ENCODE measurements at regions not wholly inside any gene's neighbourhood (a gene's known extent, or its start where the extent isn't known, plus 50 kb on each side); places are given as distances from the start of the nearest gene placed in this dataset.
A peak's percentile ranks its signal among the peaks of the same experiment; 100 is the strongest.

DNA sequence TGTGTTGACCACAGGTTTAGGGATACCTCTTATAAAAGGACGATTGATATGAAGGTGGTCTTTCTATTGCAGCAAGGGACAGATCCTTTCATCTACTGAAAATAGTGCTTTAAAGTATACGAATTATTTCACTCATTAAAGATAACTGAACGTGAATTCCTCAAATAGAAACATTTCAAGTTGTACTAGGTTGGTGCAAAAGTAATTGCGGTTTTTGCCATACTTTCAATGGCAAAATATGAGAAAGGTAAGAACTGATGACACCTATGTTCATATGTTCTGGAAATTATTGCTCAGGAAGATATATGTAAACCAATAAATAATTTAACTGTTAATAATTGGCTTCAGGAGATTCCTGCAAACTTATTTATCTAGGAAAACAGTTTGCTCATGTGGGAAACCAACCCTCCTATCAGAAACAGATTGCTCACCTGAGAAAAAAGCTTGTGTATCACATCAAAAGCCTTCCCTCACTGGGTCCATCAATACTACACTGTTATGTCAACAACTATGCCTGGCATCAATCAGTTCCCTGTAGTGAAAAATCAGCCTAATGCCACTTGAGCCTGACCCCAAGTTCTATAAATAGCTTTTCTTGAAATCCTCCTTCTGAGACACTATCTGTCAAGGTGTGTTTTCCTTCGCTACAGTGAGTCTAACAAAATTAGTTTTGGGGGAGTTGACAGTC is 81.5 kb upstream of the ACSL3 start:
- no peak overlapping the region for H3K27ac Mint-ChIP-seq

DNA sequence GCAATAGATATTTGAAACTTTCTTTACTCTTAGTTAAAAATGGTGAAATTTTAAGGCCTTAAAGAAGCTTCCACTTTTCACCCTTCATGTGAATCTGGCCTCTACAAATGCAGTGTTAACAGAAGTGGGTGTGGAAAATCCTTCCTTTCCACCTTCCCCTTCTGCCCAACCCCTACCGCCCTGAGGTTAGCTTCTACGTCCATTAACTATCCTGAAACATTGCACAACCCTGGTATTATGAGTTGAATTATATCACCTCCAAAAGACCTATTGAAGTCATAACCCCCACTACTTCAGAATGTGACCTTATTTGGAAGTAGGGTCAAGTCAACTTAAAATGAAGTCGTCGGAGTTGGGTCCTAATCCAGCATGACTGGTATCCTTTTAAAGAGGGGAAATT is 80.8 kb upstream of the ACSL3 start:
- Mint-ChIP-seq H3K36me3 (no peaks in the 10 kb centered on the region), H3K27ac (peak overlapping the region in 1 of 7 donors; percentile 17), H3K4me1 (peaks cover 4% of the 10 kb centered on the region), H3K27me3 (ENCODE audit: low read depth in 3 of 3) (peaks cover 0 to 3% (median 0%) of the 10 kb centered on the region in 3 donors), H3K9me3 (peaks cover 0 to 7% (median 3%) of the 10 kb centered on the region in 7 donors), H3K4me3 (no peak overlapping the region)
- no peaks in the 10 kb centered on the region for H4K20me1 ChIP-seq (ENCODE audit: insufficient read depth, low read length)
- H3K9ac ChIP-seq (ENCODE audit: insufficient read depth, low read length, poor library complexity, severe bottlenecking), result no peak overlapping the region
- no peak for TF ChIP-seq CTCF (IDR thresholded peaks at IDR 0.05)
- peaks cover 0 to 3% of the 10 kb centered on the region in 2 donors for H3K4me1 ChIP-seq (ENCODE audit: control insufficient read depth in 1 of 2, insufficient read depth in 2 of 2, low read length in 2 of 2)
- 100% methylated on average over 2 of the region's 4 CpGs for WGBS (ENCODE audit: insufficient coverage)
- H2AFZ ChIP-seq (ENCODE audit: insufficient read depth, low read depth, low read length, poor library complexity, severe bottlenecking), result no peak overlapping the region
- H3K4me2 ChIP-seq (replicated peaks; ENCODE audit: extremely low read depth, low read length, poor library complexity, severe bottlenecking), result no peak overlapping the region
- no peaks in the 10 kb centered on the region for H3K36me3 ChIP-seq (replicated peaks in 1 of 2; ENCODE audit: control insufficient read depth in 1 of 2, insufficient read depth in 2 of 2, low read length in 2 of 2)
- no peak overlapping the region for H3K27ac ChIP-seq (ENCODE audit: low read depth in 1 of 2, low read length in 2 of 2)
- no peaks in the 10 kb centered on the region for H3K79me2 ChIP-seq (ENCODE audit: insufficient read depth, low read length)
- DNase-seq, result no peak
- H3K4me3 ChIP-seq (replicated peaks in 1 of 3; ENCODE audit: low read depth in 2 of 3, low read length in 3 of 3), result no peak overlapping the region
- no peaks in the 10 kb centered on the region for H3K9me3 ChIP-seq (replicated peaks in 1 of 2; ENCODE audit: control insufficient read depth in 1 of 2, insufficient read depth in 1 of 2, low read length in 2 of 2)
- intact Hi-C loops (cut with micrococcal nuclease), result no loop called here
- H3K27me3 ChIP-seq (ENCODE audit: control insufficient read depth in 2 of 2, insufficient read depth in 2 of 2, low read length in 2 of 2), result no peaks in the 10 kb centered on the region

More for the DNA sequence above, 81.5 kb upstream of the ACSL3 start:
- Mint-ChIP-seq H3K36me3 (no peaks in the 10 kb centered on the region), H3K4me1 (peaks cover 4% of the 10 kb centered on the region), H3K27me3 (ENCODE audit: low read depth in 3 of 3) (peaks cover 0 to 3% (median 1%) of the 10 kb centered on the region in 3 donors), H3K9me3 (peaks cover 0 to 6% (median 3%) of the 10 kb centered on the region in 7 donors), H3K4me3 (no peak overlapping the region)
- no peak for TF ChIP-seq CTCF (IDR thresholded peaks at IDR 0.05)
- Histone ChIP-seq H3K27me3 (ENCODE audit: control insufficient read depth in 2 of 2, insufficient read depth in 2 of 2, low read length in 2 of 2) (no peaks in the 10 kb centered on the region), H2AFZ (ENCODE audit: insufficient read depth, low read depth, low read length, poor library complexity, severe bottlenecking) (no peak overlapping the region), H3K4me2 (replicated peaks; ENCODE audit: extremely low read depth, low read length, poor library complexity, severe bottlenecking) (no peak overlapping the region), H3K36me3 (replicated peaks in 1 of 2; ENCODE audit: control insufficient read depth in 1 of 2, insufficient read depth in 2 of 2, low read length in 2 of 2) (no peaks in the 10 kb centered on the region), H3K4me1 (ENCODE audit: control insufficient read depth in 1 of 2, insufficient read depth in 2 of 2, low read length in 2 of 2) (peaks cover 0 to 3% of the 10 kb centered on the region in 2 donors), H4K20me1 (ENCODE audit: insufficient read depth, low read length) (no peaks in the 10 kb centered on the region), H3K9me3 (replicated peaks in 1 of 2; ENCODE audit: control insufficient read depth in 1 of 2, insufficient read depth in 1 of 2, low read length in 2 of 2) (no peaks in the 10 kb centered on the region), H3K4me3 (replicated peaks in 1 of 3; ENCODE audit: low read depth in 2 of 3, low read length in 3 of 3) (no peak overlapping the region), H3K79me2 (ENCODE audit: insufficient read depth, low read length) (no peaks in the 10 kb centered on the region), H3K9ac (ENCODE audit: insufficient read depth, low read length, poor library complexity, severe bottlenecking) (no peak overlapping the region), H3K27ac (ENCODE audit: low read depth in 1 of 2, low read length in 2 of 2) (no peak overlapping the region)
- WGBS (ENCODE audit: insufficient coverage), result no CpG with 5 or more reads among the region's 5 CpGs
- no peak for DNase-seq
- intact Hi-C loops (cut with micrococcal nuclease), result no loop called here
